Activated CD4-positive, CD25-positive, alpha-beta regulatory T cell (primary cell): ENCODE measurements at regions not wholly inside any gene's neighbourhood (a gene's known extent, or its start where the extent isn't known, plus 50 kb on each side); places are given as distances from the start of the nearest gene placed in this dataset.

Experiments used
- DNase-seq, 4 experiments: peaks; one replicate each; lab custom pipeline; 2025; lab: John Stamatoyannopoulos, UW

GRCh38 chr6:14912226-14912625, 333.6 kb upstream of the JARID2 start:
- DNase-seq: no peak

- DNase-seq: no peak
These were observed 333.2 kb upstream of the JARID2 start for GRCh38 chr6:14912706-14913105.

- DNase-seq: no peak
These were observed 331.9 kb upstream of the JARID2 start for GRCh38 chr6:14913931-14914330.

GRCh38 chr6:14915888-14916832, 329.7 kb upstream of the JARID2 start:
- no peak for DNase-seq

- no peak for DNase-seq
These were observed 328.6 kb upstream of the JARID2 start for GRCh38 chr6:14917109-14917910.

GRCh38 chr6:14918200-14918907, 327.5 kb upstream of the JARID2 start:
- no peak for DNase-seq

- no peak for DNase-seq
These were observed 326.7 kb upstream of the JARID2 start for GRCh38 chr6:14919038-14919670.

GRCh38 chr6:14920276-14920675, 325.6 kb upstream of the JARID2 start:
- no peak for DNase-seq

- no peak for DNase-seq
These were observed 324.7 kb upstream of the JARID2 start for GRCh38 chr6:14921170-14921569.

- DNase-seq: no peak
These were observed 323.8 kb upstream of the JARID2 start for GRCh38 chr6:14921878-14922671.

GRCh38 chr6:14922706-14923460, 323.0 kb upstream of the JARID2 start:
- no peak for DNase-seq

GRCh38 chr6:14924126-14925024, 321.5 kb upstream of the JARID2 start:
- DNase-seq: no peak

GRCh38 chr6:14925025-14925698, 320.7 kb upstream of the JARID2 start:
- DNase-seq: no peak

GRCh38 chr6:14925699-14926026, 320.2 kb upstream of the JARID2 start:
- no peak for DNase-seq

GRCh38 chr6:14927398-14927797, 318.5 kb upstream of the JARID2 start:
- no peak for DNase-seq

- DNase-seq: no peak
These were observed 316.6 kb upstream of the JARID2 start for GRCh38 chr6:14929291-14929690.

GRCh38 chr6:14930366-14930989, 315.4 kb upstream of the JARID2 start:
- no peak for DNase-seq

- DNase-seq: no peak
These were observed 313.2 kb upstream of the JARID2 start for GRCh38 chr6:14932485-14933182.
